ENCODE measurements at regions not wholly inside any gene's neighbourhood (a gene's known extent, or its start where the extent isn't known, plus 50 kb on each side); places are given as distances from the start of the nearest gene placed in this dataset.

DNA sequence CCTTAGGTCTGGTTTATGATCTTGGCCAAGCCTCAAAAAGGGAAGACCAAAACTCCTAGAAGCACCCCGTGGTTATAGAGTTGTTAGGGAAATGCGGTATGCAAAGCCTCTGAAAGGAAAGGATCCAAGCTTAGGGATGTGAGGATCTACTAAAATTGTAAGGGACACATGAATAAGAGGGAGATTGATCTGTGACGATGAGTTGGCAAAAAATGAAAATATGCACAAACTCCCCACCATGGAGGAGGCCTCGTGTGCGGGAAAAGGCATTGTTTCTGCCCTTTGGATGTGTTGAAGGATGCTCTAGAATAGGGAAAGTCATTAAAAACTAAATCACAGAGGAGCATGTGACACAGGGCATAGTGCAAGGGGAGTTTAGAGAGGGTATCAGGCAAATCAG is 88.7 kb upstream of the UBL3 start:
- TF ChIP-seq EP300 (IDR thresholded peaks at IDR 0.05; ENCODE audit: low read depth) (no peak), CTCF (IDR thresholded peaks at IDR 0.05) (no peak), POLR2AphosphoS5 (IDR thresholded peaks at IDR 0.05) (no peak)

Data from transverse colon (tissue), 4 donors.